MM.1S (cell line): ENCODE measurements at regions not wholly inside any gene's neighbourhood (a gene's known extent, or its start where the extent isn't known, plus 50 kb on each side); places are given as distances from the start of the nearest gene placed in this dataset.

Source experiments
- CTCF ChIP-seq: fragments of 300-600 bp; sonication (generic); IDR thresholded peaks from 2 replicates; pipeline ENCODE4 v1.5.1; 2016; ENCODE audit warnings: antibody characterized with exemption, low read length, mixed read lengths
- EZH2 ChIP-seq: fragments of 300-600 bp; sonication (generic); optimal IDR thresholded peaks from 2 replicates; pipeline ENCODE3; 2017; ENCODE audit warnings: low read depth, mild to moderate bottlenecking, antibody characterized with exemption, low read length, mixed read lengths
- EZH2phosphoT487 ChIP-seq: fragments of 300-600 bp; sonication (generic); IDR thresholded peaks from 2 replicates; pipeline ENCODE4 v1.6.1; 2018; ENCODE audit warnings: antibody characterized with exemption, low read length

- no peak for TF ChIP-seq EZH2
- no peak for TF ChIP-seq CTCF
- no peak for TF ChIP-seq EZH2phosphoT487
Measured at GRCh38 chrX:124994404-124994803, 325.3 kb upstream of the TEX13C start.
